IMR-90 (cell line): ENCODE measurements at regions not wholly inside any gene's neighbourhood (a gene's known extent, or its start where the extent isn't known, plus 50 kb on each side); places are given as distances from the start of the nearest gene placed in this dataset.

Source experiments
- ATAC-seq: fragments of 200-7000 bp; cut with Tn5 transposase; 2 replicates; pipeline ENCODE4 v1.9.1; 2020; ENCODE audit warnings: low read depth, mild to moderate bottlenecking, moderate library complexity
- BruUV-seq: library from RNA; stranded (reverse); fragments of 400-500 nt; replicated peaks from 2 replicates; lab custom pipeline; 2021; lab: Mats Ljungman, UMichigan
- CTCF ChIA-PET: fragments of 300-600 bp; formaldehyde crosslinking; extraction: SDS; loops from one replicate; lab custom pipeline; 2021; ENCODE audit warnings: antibody characterized with exemption; lab: Yijun Ruan, JAX
- POLR2A ChIA-PET: fragments of 300-600 bp; sonication (Branson Sonifier 250); formaldehyde crosslinking; loops from one replicate; lab custom pipeline; 2022; ENCODE audit warnings: antibody characterized with exemption; ENCODE audit not compliant: unreplicated experiment; lab: Charles Lee
- DNase-seq: peaks from one replicate; pipeline ENCODE4 v3.0.0; 2013
- H2AFZ ChIP-seq: replicated peaks from 2 replicates; pipeline ENCODE3; 2013; ENCODE audit warnings: low read length, mild to moderate bottlenecking; ENCODE audit not compliant: poor library complexity
- H2AK5ac ChIP-seq: 2 replicates; pipeline ENCODE4 v1.6.1; 2013; ENCODE audit warnings: low read depth, low read length, inconsistent platforms
- H2AK9ac ChIP-seq: replicated peaks from 2 replicates; pipeline ENCODE3; 2013; ENCODE audit warnings: mild to moderate bottlenecking, low read depth, low read length, moderate library complexity; ENCODE audit not compliant: poor library complexity
- H2BK120ac ChIP-seq: 2 replicates; pipeline ENCODE4 v1.6.1; 2013; ENCODE audit warnings: low read depth, low read length, inconsistent platforms
- H2BK15ac ChIP-seq: 3 replicates; pipeline ENCODE4 v1.6.1; 2013; ENCODE audit warnings: low read depth, low read length, inconsistent platforms
- H2BK20ac ChIP-seq: 2 replicates; pipeline ENCODE4 v1.6.1; 2013; ENCODE audit warnings: low read depth, mild to moderate bottlenecking, inconsistent platforms, low read length, moderate library complexity
- H2BK5ac ChIP-seq: 2 replicates; pipeline ENCODE4 v1.6.1; 2013; ENCODE audit warnings: mild to moderate bottlenecking, low read depth, low read length, inconsistent platforms; ENCODE audit not compliant: poor library complexity, severe bottlenecking
- H3K14ac ChIP-seq: replicated peaks from 2 replicates; pipeline ENCODE4 v1.6.1; 2013; ENCODE audit warnings: low read depth, low read length, inconsistent platforms
- H3K18ac ChIP-seq: 2 replicates; pipeline ENCODE4 v1.6.1; 2013; ENCODE audit warnings: low read depth, low read length, control low read depth
- H3K23ac ChIP-seq: 2 replicates; pipeline ENCODE4 v1.6.1; 2013; ENCODE audit warnings: low read depth, low read length, inconsistent platforms
- H3K27ac ChIP-seq: 2 replicates; pipeline ENCODE4 v1.5.1; 2013; ENCODE audit warnings: mild to moderate bottlenecking, control low read depth, low read length; ENCODE audit not compliant: insufficient read depth
- H3K27me3 ChIP-seq: 2 replicates; pipeline ENCODE4 v1.6.1; 2013; ENCODE audit warnings: low read length; ENCODE audit not compliant: control insufficient read depth, insufficient read depth
- H3K36me3 ChIP-seq: 2 replicates; pipeline ENCODE4 v1.6.1; 2013; ENCODE audit warnings: low read length, mixed read lengths; ENCODE audit not compliant: control insufficient read depth, insufficient read depth
- H3K4ac ChIP-seq: 2 replicates; pipeline ENCODE4 v1.6.1; 2013; ENCODE audit warnings: low read depth, low read length, inconsistent platforms
- H3K4me1 ChIP-seq: 2 replicates; pipeline ENCODE4 v1.6.1; 2013; ENCODE audit warnings: low read length, mixed read lengths; ENCODE audit not compliant: control insufficient read depth, insufficient read depth
- H3K4me2 ChIP-seq: 2 replicates; pipeline ENCODE4 v1.6.1; 2013; ENCODE audit warnings: low read depth, mild to moderate bottlenecking, control low read depth, low read length, moderate library complexity
- H3K4me3 ChIP-seq: 2 replicates; pipeline ENCODE4 v1.5.1; 2013; ENCODE audit warnings: low read depth, mild to moderate bottlenecking, control low read depth, low read length, moderate library complexity; ENCODE audit not compliant: insufficient read depth
- H3K56ac ChIP-seq: 2 replicates; pipeline ENCODE4 v1.6.1; 2013; ENCODE audit warnings: low read length, inconsistent platforms; ENCODE audit not compliant: insufficient read depth; ENCODE audit errors: extremely low read depth
- H3K79me1 ChIP-seq, 2 experiments: 2 replicates each; pipeline ENCODE4 v1.6.1; 2013; ENCODE audit warnings: low read length in 2 of 2, inconsistent platforms in 1 of 2, low read depth in 1 of 2
- H3K9ac ChIP-seq: 2 replicates; pipeline ENCODE4 v1.6.1; 2013; ENCODE audit warnings: low read depth, low read length, control low read depth
- H3K9me1 ChIP-seq: 2 replicates; pipeline ENCODE4 v1.6.1; 2013; ENCODE audit warnings: low read length, inconsistent platforms; ENCODE audit not compliant: insufficient read depth
- H3K9me3 ChIP-seq: 2 replicates; pipeline ENCODE4 v1.6.1; 2013; ENCODE audit warnings: low read length; ENCODE audit not compliant: control insufficient read depth, insufficient read depth
- H4K20me1 ChIP-seq: 2 replicates; pipeline ENCODE4 v1.6.1; 2013; ENCODE audit warnings: low read length, inconsistent platforms; ENCODE audit not compliant: insufficient read depth
- H4K5ac ChIP-seq: 2 replicates; pipeline ENCODE4 v1.6.1; 2013; ENCODE audit warnings: mild to moderate bottlenecking, low read depth, low read length, control low read depth
- H4K8ac ChIP-seq, 2 experiments: 2 replicates each; pipeline ENCODE4 v1.6.1; 2013; ENCODE audit warnings: low read depth in 2 of 2, low read length in 2 of 2, control low read depth in 1 of 2, inconsistent platforms in 1 of 2
- H4K91ac ChIP-seq: 2 replicates; pipeline ENCODE4 v1.6.1; 2013; ENCODE audit warnings: low read depth, low read length, inconsistent platforms; ENCODE audit not compliant: insufficient read depth
- BHLHE40 ChIP-seq: fragments of 150-350 bp; IDR thresholded peaks from 2 replicates; pipeline ENCODE4 v1.6.1; 2016; ENCODE audit warnings: mild to moderate bottlenecking, low read depth, low read length
- CHD1 ChIP-seq: IDR thresholded peaks from 2 replicates; pipeline ENCODE4 v1.6.1; 2012; ENCODE audit warnings: low read depth, low read length, improper control_type of control experiment
- CTCF ChIP-seq: conservative IDR thresholded peaks from 2 replicates; pipeline ENCODE4 v1.5.1; 2012; ENCODE audit warnings: mild to moderate bottlenecking, low read depth, low read length, improper control_type of control experiment
- ELK1 ChIP-seq: fragments of 150-350 bp; IDR thresholded peaks from 2 replicates; pipeline ENCODE4 v1.6.1; 2016; ENCODE audit warnings: low read depth, mild to moderate bottlenecking, low read length, moderate library complexity, borderline replicate concordance
- FOS ChIP-seq: fragments of 150-350 bp; IDR thresholded peaks from 2 replicates; pipeline ENCODE4 v1.6.1; 2016; ENCODE audit warnings: low read depth, low read length
- MAFK ChIP-seq: IDR thresholded peaks from 2 replicates; pipeline ENCODE4 v1.6.1; 2012; ENCODE audit warnings: low read depth, low read length, improper control_type of control experiment
- MAZ ChIP-seq: IDR thresholded peaks from 2 replicates; pipeline ENCODE4 v1.6.1; 2012; ENCODE audit warnings: low read depth, mild to moderate bottlenecking, low read length, improper control_type of control experiment, moderate library complexity, borderline replicate concordance
- MXI1 ChIP-seq: IDR thresholded peaks from 2 replicates; pipeline ENCODE4 v1.6.1; 2012; ENCODE audit warnings: low read depth, mild to moderate bottlenecking, low read length, moderate library complexity, borderline replicate concordance
- POLR2A ChIP-seq: IDR thresholded peaks from 2 replicates; pipeline ENCODE4 v1.6.1; 2012; ENCODE audit warnings: mild to moderate bottlenecking, low read depth, low read length
- RAD21 ChIP-seq: IDR thresholded peaks from 2 replicates; pipeline ENCODE4 v1.6.1; 2012; ENCODE audit warnings: low read length, improper control_type of control experiment
- RCOR1 ChIP-seq: IDR thresholded peaks from 2 replicates; pipeline ENCODE4 v1.6.1; 2012; ENCODE audit warnings: mild to moderate bottlenecking, low read length, improper control_type of control experiment; ENCODE audit not compliant: insufficient replicate concordance
- RFX5 ChIP-seq: IDR thresholded peaks from 2 replicates; pipeline ENCODE4 v1.8.0; 2012; ENCODE audit warnings: low read depth, mild to moderate bottlenecking, low read length, moderate library complexity
- SMC3 ChIP-seq: fragments of 150-350 bp; IDR thresholded peaks from 2 replicates; pipeline ENCODE4 v1.6.1; 2016; ENCODE audit warnings: low read depth, mild to moderate bottlenecking, antibody characterized with exemption, low read length, moderate library complexity
- USF2 ChIP-seq: fragments of 150-350 bp; IDR thresholded peaks from 2 replicates; pipeline ENCODE4 v1.6.1; 2017; ENCODE audit warnings: mild to moderate bottlenecking, antibody characterized with exemption, low read length, low read depth
- WGBS, 2 experiments: methylation state at CpG; one replicate each; pipeline versions ENCODE4 v1.1.5 to v1.1.7; 2013; ENCODE audit warnings: missing lambda C conversion rate in 2 of 2; ENCODE audit not compliant: insufficient read length in 1 of 2; ENCODE audit errors: extremely low coverage in 2 of 2; 5-methylcytosine and 5-hydroxymethylcytosine counted together
- dilution Hi-C: fragments of 300-500 bp; cut with HindIII; formaldehyde crosslinking; loops from one replicate; pipeline ENCODE4 v1.14.3; 2018; ENCODE audit warnings: low sequenced_read_pairs; ENCODE audit not compliant: unreplicated experiment
- in situ Hi-C: fragments of 300-500 bp; cut with MboI; formaldehyde crosslinking; loops from 3 replicates; pipeline ENCODE4 v1.14.3; 2019; ENCODE audit warnings: low sequenced_read_pairs, inconsistent platforms, mixed read lengths
- intact Hi-C: fragments of 100-400 bp; cut with micrococcal nuclease; formaldehyde crosslinking; loops from 2 replicates; pipeline ENCODE4 v1.10.0; 2022

- Histone ChIP-seq H3K56ac (no peak overlapping the region), H2AK9ac (no peak overlapping the region), H2AK5ac (no peak overlapping the region), H3K27me3 (no peaks in the 10 kb centered on the region), H3K14ac (no peak overlapping the region), H2BK15ac (no peak overlapping the region), H3K18ac (no peak overlapping the region), H2BK20ac (no peak overlapping the region), H4K8ac (no peak overlapping the region), H4K91ac (no peak overlapping the region), H3K36me3 (no peaks in the 10 kb centered on the region), H2AFZ (no peak overlapping the region), H2BK120ac (no peak overlapping the region), H3K9me1 (no peaks in the 10 kb centered on the region), H3K4me2 (no peak overlapping the region), H3K4ac (no peak overlapping the region), H2BK5ac (no peak overlapping the region), H3K79me1 (no peaks in the 10 kb centered on the region), H3K9ac (no peak overlapping the region), H4K20me1 (no peaks in the 10 kb centered on the region), H3K23ac (no peak overlapping the region), H4K5ac (no peak overlapping the region), H3K27ac (no peak overlapping the region), H3K4me3 (no peak overlapping the region), H3K9me3 (no peaks in the 10 kb centered on the region), H3K4me1 (no peaks in the 10 kb centered on the region)
- ATAC-seq = no peak
- dilution Hi-C loops (no loop called here), in situ Hi-C loops (no loop called here), intact Hi-C loops (no loop called here)
- CTCF ChIA-PET = no interaction called here
- DNase-seq = no peak
- no CpG with 5 or more reads among the region's 2 CpGs for WGBS, 2 experiments
- no TSS peak for BruUV-seq
- TF ChIP-seq BHLHE40 = no peak
- TF ChIP-seq CHD1 = no peak
- TF ChIP-seq CTCF = no peak
- TF ChIP-seq SMC3 = no peak
- no peak for TF ChIP-seq FOS
- no peak for TF ChIP-seq MAZ
- TF ChIP-seq USF2 = no peak
- no peak for TF ChIP-seq RAD21
- no peak for TF ChIP-seq MXI1
- TF ChIP-seq RFX5 = no peak
- TF ChIP-seq RCOR1 = no peak
- no peak for TF ChIP-seq POLR2A
- no peak for TF ChIP-seq ELK1
- TF ChIP-seq MAFK = no peak
- POLR2A ChIA-PET = no interaction called here
These were observed 65.7 kb downstream of the SCP2D1 start for GRCh38 chr20:18879262-18879661.
